Large intestine (tissue), 3 donors: ENCODE measurements at regions not wholly inside any gene's neighbourhood (a gene's known extent, or its start where the extent isn't known, plus 50 kb on each side); places are given as distances from the start of the nearest gene placed in this dataset.
"Not testable (repeated sequence)": the region's sequence is repeated elsewhere in the genome, so short reads cannot be mapped to it uniquely, and the experiment has no call there.

Source experiments
- DNase-seq, 2 donors: peaks; one replicate each; pipeline versions ENCODE4 v3.0.0 to v3.0.0-alpha.2; 2013
- H3K27ac ChIP-seq: one replicate; pipeline ENCODE4 v1.5.1; 2013; ENCODE audit warnings: low read length
- H3K27me3 ChIP-seq: 2 replicates; pipeline ENCODE4 v1.6.1; 2013; ENCODE audit warnings: low read length; ENCODE audit not compliant: control insufficient read depth, insufficient read depth
- H3K36me3 ChIP-seq: 2 replicates; pipeline ENCODE4 v1.6.1; 2013; ENCODE audit warnings: low read length; ENCODE audit not compliant: control insufficient read depth, insufficient read depth
- H3K4me1 ChIP-seq: one replicate; pipeline ENCODE4 v1.6.1; 2013; ENCODE audit warnings: low read length; ENCODE audit not compliant: control insufficient read depth, insufficient read depth
- H3K4me3 ChIP-seq: one replicate; pipeline ENCODE4 v1.5.1; 2013; ENCODE audit warnings: low read length
- H3K9me3 ChIP-seq: one replicate; pipeline ENCODE4 v1.6.1; 2013; ENCODE audit warnings: mild to moderate bottlenecking, low read depth, low read length, moderate library complexity; ENCODE audit not compliant: control insufficient read depth
- WGBS: methylation state at CpG from one replicate; pipeline ENCODE4 v1.1.5; 2013; ENCODE audit warnings: low lambda C conversion rate; ENCODE audit not compliant: insufficient coverage; 5-methylcytosine and 5-hydroxymethylcytosine counted together

GRCh38 chr1:217965156-217965786 lies 319.8 kb upstream of the RRP15 start:
- WGBS: no CpG with 5 or more reads among the region's 8 CpGs
- H3K9me3 ChIP-seq: peaks cover 13% of the 10 kb centered on the region
- no peak overlapping the region for H3K4me3 ChIP-seq
- no peaks in the 10 kb centered on the region for H3K36me3 ChIP-seq
- no peak overlapping the region for H3K27ac ChIP-seq
- H3K27me3 ChIP-seq: no peaks in the 10 kb centered on the region
- no peak for DNase-seq
- H3K4me1 ChIP-seq: no peaks in the 10 kb centered on the region

- peaks cover 13% of the 10 kb centered on the region for H3K9me3 ChIP-seq
- no peak for DNase-seq
- no CpG with 5 or more reads among the region's 7 CpGs for WGBS
Measured at GRCh38 chr1:217968085-217968484, 317.0 kb upstream of the RRP15 start.

GRCh38 chr1:217969428-217969827 lies 315.7 kb upstream of the RRP15 start:
- peaks cover 13% of the 10 kb centered on the region for H3K9me3 ChIP-seq
- no peak overlapping the region for H3K4me3 ChIP-seq
- H3K27me3 ChIP-seq: no peaks in the 10 kb centered on the region
- no peak for DNase-seq
- H3K27ac ChIP-seq: no peak overlapping the region
- H3K4me1 ChIP-seq: no peaks in the 10 kb centered on the region
- H3K36me3 ChIP-seq: no peaks in the 10 kb centered on the region
- 100% methylated on average over 2 of the region's 8 CpGs for WGBS

More at GRCh38 chr1:217968085-217968484, 317.0 kb upstream of the RRP15 start:
- Histone ChIP-seq H3K4me3 (no peak overlapping the region), H3K27ac (no peak overlapping the region), H3K27me3 (no peaks in the 10 kb centered on the region), H3K36me3 (no peaks in the 10 kb centered on the region), H3K4me1 (no peaks in the 10 kb centered on the region)

GRCh38 chr1:217977943-217978342 lies 307.1 kb upstream of the RRP15 start:
- no peak overlapping the region for H3K27ac ChIP-seq
- H3K36me3 ChIP-seq: no peaks in the 10 kb centered on the region
- no peaks in the 10 kb centered on the region for H3K27me3 ChIP-seq
- no peak overlapping the region for H3K4me3 ChIP-seq
- peaks cover 5% of the 10 kb centered on the region for H3K4me1 ChIP-seq
- H3K9me3 ChIP-seq: peaks cover under 1% of the 10 kb centered on the region
- no peak for DNase-seq

- Histone ChIP-seq H3K36me3 (no peaks in the 10 kb centered on the region), H3K4me3 (no peak overlapping the region), H3K27me3 (no peaks in the 10 kb centered on the region), H3K4me1 (peaks cover 20% of the 10 kb centered on the region), H3K9me3 (peaks cover 3% of the 10 kb centered on the region), H3K27ac (no peak overlapping the region)
- WGBS: 83% methylated on average over 1 of the region's 1 CpG
- no peak for DNase-seq
Measured at GRCh38 chr1:217981430-217981829, 303.7 kb upstream of the RRP15 start.

- WGBS: no CpG with 5 or more reads among the region's 19 CpGs
- no peak for DNase-seq
- no peak overlapping the region for H3K27ac ChIP-seq
Measured at GRCh38 chr1:217982331-217983050, 302.6 kb upstream of the RRP15 start.

GRCh38 chr1:217983051-217983375 lies 302.1 kb upstream of the RRP15 start:
- Histone ChIP-seq H3K4me1 (peaks cover 22% of the 10 kb centered on the region), H3K4me3 (no peak overlapping the region), H3K27ac (no peak overlapping the region), H3K27me3 (no peaks in the 10 kb centered on the region), H3K36me3 (no peaks in the 10 kb centered on the region), H3K9me3 (peaks cover 3% of the 10 kb centered on the region)
- WGBS: 75% methylated on average over 2 of the region's 4 CpGs
- DNase-seq: no peak

More at GRCh38 chr1:217982331-217983050, 302.6 kb upstream of the RRP15 start:
- H3K36me3 ChIP-seq: no peaks in the 10 kb centered on the region
- no peaks in the 10 kb centered on the region for H3K27me3 ChIP-seq
- H3K4me3 ChIP-seq: no peak overlapping the region
- H3K4me1 ChIP-seq: peaks cover 22% of the 10 kb centered on the region
- H3K9me3 ChIP-seq: peaks cover 3% of the 10 kb centered on the region

- peak; percentile 76 to 85 for DNase-seq
- Histone ChIP-seq H3K27ac (peak overlapping the region; percentile 58), H3K4me3 (no peak overlapping the region), H3K36me3 (no peaks in the 10 kb centered on the region), H3K27me3 (no peaks in the 10 kb centered on the region), H3K9me3 (peaks cover 3% of the 10 kb centered on the region), H3K4me1 (peaks cover 22% of the 10 kb centered on the region)
- WGBS: no CpG with 5 or more reads among the region's 1 CpG
Measured at GRCh38 chr1:217985641-217986040, 299.5 kb upstream of the RRP15 start.

- Histone ChIP-seq H3K4me3 (no peak overlapping the region), H3K9me3 (no peaks in the 10 kb centered on the region), H3K27me3 (no peaks in the 10 kb centered on the region), H3K36me3 (no peaks in the 10 kb centered on the region), H3K4me1 (peaks cover 28% of the 10 kb centered on the region), H3K27ac (no peak overlapping the region)
- no CpG with 5 or more reads among the region's 2 CpGs for WGBS
- DNase-seq: no peak
Measured at GRCh38 chr1:217989510-217989909, 295.6 kb upstream of the RRP15 start.

- Histone ChIP-seq H3K36me3 (no peaks in the 10 kb centered on the region), H3K4me1 (peaks cover 11% of the 10 kb centered on the region), H3K27me3 (no peaks in the 10 kb centered on the region), H3K9me3 (no peaks in the 10 kb centered on the region), H3K4me3 (no peak overlapping the region), H3K27ac (no peak overlapping the region)
- 57% methylated on average over 1 of the region's 4 CpGs for WGBS
- DNase-seq: no peak
Measured at GRCh38 chr1:217993439-217993838, 291.7 kb upstream of the RRP15 start.

GRCh38 chr1:218008296-218008695 lies 276.8 kb upstream of the RRP15 start:
- peak in 1 of 2 donors; percentile 21 for DNase-seq

More at GRCh38 chr1:218008296-218008695, 276.8 kb upstream of the RRP15 start:
- H3K27ac ChIP-seq, H3K36me3 ChIP-seq, H3K4me3 ChIP-seq, H3K27me3 ChIP-seq, H3K4me1 ChIP-seq, H3K9me3 ChIP-seq: not testable (repeated sequence)
- no CpG with 5 or more reads among the region's 6 CpGs for WGBS
